H54 (cell line): ENCODE measurements at regions not wholly inside any gene's neighbourhood (a gene's known extent, or its start where the extent isn't known, plus 50 kb on each side); places are given as distances from the start of the nearest gene placed in this dataset.

Experiments used
- DNase-seq: peaks from one replicate; pipeline ENCODE4 v3.0.0; 2011; ENCODE audit warnings: low spot score, mixed read lengths; ENCODE audit not compliant: insufficient read length
- FAIRE-seq: peaks from 3 replicates; lab custom pipeline; 2011; peaks lifted over from hg19 to GRCh38; lab: Jason Lieb, UNC
- POLR2A ChIP-seq: IDR thresholded peaks from 2 replicates; pipeline ENCODE4 v1.6.1; 2011; ENCODE audit warnings: low read depth, mild to moderate bottlenecking, low read length

GRCh38 chr10:117929327-117930067, 117.2 kb downstream of the RAB11FIP2 start:
- FAIRE-seq (no peak), DNase-seq (no peak)
- no peak for TF ChIP-seq POLR2A

- no peak for DNase-seq
- TF ChIP-seq POLR2A, result no peak
- FAIRE-seq, result no peak
Measured at GRCh38 chr10:117931078-117931477, 115.7 kb downstream of the RAB11FIP2 start.

DNA sequence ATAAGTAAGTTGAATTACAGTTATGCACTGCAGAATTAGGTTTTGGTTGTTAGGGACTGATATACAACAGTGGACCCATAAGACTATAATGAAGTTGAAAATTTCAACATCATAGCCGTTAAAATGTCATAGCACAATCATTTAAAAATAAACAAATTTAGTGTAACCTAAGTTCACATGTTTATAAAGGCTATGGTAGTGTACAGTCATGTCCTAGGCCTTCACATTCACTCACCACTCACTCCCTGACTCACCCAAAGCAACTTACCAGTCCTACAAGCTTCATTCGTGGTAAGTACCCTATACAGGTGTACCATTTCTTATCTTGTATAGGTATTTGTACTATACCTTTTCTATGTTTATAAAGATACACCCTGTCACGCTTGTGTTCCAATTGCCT, 113.7 kb downstream of the RAB11FIP2 start:
- FAIRE-seq (no peak), DNase-seq (no peak)
- no peak for TF ChIP-seq POLR2A

DNA sequence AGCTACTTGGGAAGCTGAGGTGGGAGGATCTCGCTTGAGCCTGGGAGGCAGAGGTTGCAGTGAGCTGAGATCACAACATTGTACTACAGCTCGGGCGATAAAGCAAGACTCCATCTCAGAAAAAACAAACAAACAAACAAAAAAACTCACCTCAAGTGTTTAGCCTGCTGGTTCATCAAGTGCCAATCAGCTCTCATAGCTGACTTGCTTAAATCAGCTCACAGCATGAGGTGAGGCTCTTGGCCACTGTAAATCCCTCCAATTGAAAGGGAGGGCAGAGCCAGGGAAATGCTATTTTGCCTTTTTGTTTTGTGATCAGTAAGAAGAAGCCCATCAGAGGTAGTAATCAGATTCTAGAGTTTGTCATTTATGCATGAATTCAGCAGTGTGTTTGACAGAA, 112.3 kb downstream of the RAB11FIP2 start:
- DNase-seq (no peak), FAIRE-seq (no peak)
- no peak for TF ChIP-seq POLR2A

DNA sequence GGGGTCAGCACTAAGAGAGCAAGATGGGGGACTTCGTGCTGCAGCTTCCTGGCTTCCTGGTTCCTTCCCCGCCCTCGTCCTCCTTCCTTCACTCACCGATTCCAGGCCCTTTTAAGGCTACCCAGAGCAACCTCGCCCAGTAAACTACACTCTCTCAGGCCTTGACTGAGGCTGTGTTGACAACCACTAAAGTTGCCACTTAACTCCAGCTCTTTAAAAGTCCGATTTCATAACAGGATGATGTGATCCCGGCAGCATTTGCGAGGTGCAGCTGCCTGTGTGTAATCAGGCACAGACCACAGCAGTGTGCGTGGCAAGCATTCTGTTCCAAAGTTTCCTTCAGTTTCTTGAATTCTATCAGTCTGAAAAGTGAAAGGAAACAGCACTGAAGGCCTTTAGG, 110.6 kb downstream of the RAB11FIP2 start:
- TF ChIP-seq POLR2A, result no peak
- DNase-seq (no peak), FAIRE-seq (no peak)

DNA sequence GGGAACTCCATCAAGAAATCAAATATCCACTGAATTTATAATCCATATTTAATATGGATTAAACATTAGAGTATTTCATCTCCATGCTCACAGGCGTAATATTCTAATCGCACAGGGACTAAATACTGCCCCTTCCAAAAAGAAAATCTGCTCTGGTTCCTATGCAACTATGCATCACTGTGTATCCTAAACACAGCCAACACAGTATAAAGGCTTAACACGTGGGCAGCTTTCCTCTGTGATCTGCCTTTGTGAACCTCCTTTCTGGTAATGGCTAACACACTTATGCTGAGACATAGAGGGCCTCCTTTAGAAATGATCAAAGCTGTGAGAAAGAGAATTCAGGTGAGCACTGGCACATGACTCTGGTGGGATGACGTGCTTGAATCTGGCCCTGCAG, 110.2 kb downstream of the RAB11FIP2 start:
- no peak for TF ChIP-seq POLR2A
- no peak for DNase-seq
- FAIRE-seq, result no peak

DNA sequence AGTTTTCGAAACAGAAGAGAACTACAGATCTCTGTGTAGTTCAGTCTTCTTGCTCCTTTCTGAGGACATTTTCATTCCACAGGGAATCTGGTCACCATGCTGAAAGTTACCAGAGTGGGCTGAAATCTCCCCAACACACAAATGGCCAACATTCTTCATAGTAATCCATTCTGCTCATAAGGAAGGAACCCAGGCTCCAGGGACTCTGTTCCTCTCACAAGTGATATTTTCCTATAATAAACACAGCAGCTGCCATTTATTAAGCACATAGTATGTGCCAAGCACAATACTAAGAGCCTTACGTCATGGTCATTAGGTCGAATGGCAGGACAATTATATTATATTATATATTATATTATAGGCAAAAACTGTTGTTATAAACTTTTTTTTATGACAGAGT, 109.8 kb downstream of the RAB11FIP2 start:
- FAIRE-seq (no peak), DNase-seq (no peak)

DNA sequence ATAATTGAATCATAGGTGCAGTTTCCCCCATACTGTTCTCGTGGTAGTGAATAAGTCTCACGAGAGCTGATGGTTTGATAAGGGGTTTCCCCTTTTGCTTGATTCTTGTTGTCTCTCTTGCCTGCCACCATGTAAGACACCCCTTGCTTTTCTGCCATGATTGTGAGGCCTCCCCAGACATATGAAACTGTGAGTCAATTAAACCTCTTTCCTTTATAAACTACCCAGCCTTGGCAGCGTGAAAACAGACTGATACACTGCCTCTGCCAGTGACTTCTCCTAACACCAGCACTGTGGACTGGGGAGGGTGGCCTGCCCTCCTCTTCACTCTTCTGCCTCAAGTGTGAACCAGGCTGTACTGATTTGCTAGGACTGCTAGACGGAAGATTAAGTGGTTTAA, 108.6 kb downstream of the RAB11FIP2 start:
- TF ChIP-seq POLR2A, result no peak
- no peak for DNase-seq
- FAIRE-seq, result no peak

More for the DNA sequence above, 109.8 kb downstream of the RAB11FIP2 start:
- no peak for TF ChIP-seq POLR2A

DNA sequence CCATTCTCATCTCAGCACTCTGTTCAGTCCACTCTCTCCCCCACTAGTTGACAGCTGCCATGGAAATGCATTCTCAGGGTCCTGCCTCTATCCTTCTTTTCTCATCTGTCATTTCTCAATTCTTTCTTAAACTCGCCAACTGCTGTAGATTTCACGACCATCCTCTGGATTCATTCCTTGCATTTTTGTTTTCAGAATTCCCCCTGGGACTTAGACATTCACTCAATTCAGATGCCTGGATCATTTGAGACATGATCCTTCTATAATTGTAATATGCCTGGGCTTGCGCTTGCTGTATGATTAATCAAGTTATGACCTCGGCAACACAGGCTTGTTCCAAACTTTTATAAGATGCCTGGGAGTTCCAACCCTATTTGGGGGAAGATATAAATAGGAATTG, 104.5 kb downstream of the RAB11FIP2 start:
- FAIRE-seq, result no peak
- no peak for TF ChIP-seq POLR2A
- DNase-seq, result no peak

DNA sequence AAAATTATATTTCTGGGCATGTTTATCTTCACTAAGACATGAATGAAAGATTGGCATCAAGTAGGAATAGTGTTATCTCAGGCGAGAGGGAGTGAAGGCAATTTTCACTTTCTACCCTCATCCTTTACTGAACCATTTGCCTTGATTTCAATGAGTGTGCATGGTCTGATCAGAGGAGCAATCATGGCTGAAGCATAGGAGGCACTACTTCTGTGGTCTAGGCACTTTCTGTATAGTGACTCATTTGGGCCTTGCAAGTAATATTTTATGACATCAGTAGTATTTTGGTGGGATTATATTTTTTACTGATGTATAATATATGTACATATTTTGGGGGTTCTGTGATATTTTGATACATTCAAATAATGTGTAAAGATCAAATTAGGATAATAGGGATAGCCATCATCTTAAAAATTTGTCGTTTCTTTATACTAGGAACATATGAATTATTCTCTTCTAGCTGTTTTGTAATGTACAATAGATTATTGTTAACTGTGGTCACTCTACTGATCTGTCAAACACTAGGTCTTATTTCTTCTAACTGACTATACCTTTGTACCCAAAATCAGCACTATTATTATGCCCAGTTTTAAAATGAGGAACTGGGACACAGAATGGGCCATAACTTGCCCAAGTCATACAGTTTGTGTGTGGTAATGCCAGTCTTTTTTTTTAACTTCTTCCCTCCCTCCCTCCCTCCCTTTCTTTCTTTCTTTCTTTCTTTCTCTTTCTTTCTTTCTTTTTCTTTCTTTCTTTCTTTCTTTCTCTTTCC, 101.9 kb downstream of the RAB11FIP2 start:
- FAIRE-seq (no peak), DNase-seq (no peak)
- TF ChIP-seq POLR2A, result no peak

DNA sequence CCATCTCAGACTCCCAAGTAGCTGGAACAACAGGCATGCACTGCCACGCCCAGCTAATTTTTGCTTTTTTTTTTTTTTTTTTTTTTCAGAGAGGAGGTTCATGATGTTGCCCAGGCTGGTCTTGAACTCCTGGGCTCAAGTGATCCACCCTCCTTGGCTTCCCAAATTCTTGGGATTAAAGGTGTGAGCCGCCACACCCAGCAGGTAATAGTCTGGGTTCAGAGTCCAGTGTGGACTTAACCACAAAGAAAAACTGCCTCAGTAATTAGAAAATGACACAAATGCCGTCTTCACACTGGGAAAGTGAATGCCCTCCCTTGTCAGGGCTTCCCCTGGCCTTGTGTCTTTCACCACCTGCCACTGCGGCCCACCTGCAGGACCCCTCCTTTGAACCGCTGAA, 101.1 kb downstream of the RAB11FIP2 start:
- no peak for DNase-seq
- FAIRE-seq, result no peak
- TF ChIP-seq POLR2A, result no peak

- peak; percentile 13 for DNase-seq
- TF ChIP-seq POLR2A, result no peak
- no peak for FAIRE-seq
Measured at GRCh38 chr10:117946525-117947070, 100.1 kb downstream of the RAB11FIP2 start.

DNA sequence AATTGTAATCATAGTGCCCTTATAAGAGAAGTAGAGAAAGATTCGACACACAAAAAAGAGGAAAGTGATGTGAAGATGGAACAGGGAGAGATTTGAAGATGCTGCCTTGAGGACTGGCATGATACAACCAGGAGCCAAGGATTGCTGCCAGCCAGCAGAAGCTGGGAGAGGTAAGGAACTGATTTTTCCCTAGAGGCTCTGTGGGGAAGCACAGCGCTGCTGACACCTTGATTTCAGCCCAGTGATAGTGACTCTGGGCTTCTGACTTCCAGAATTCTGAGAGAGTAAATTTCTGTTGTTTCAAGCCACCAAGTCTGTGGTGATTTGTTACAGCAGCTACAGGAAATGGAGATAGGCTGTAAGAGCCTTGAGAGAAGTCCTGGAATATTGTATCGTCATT, 98.2 kb downstream of the RAB11FIP2 start:
- FAIRE-seq (no peak), DNase-seq (no peak)
- TF ChIP-seq POLR2A, result no peak

DNA sequence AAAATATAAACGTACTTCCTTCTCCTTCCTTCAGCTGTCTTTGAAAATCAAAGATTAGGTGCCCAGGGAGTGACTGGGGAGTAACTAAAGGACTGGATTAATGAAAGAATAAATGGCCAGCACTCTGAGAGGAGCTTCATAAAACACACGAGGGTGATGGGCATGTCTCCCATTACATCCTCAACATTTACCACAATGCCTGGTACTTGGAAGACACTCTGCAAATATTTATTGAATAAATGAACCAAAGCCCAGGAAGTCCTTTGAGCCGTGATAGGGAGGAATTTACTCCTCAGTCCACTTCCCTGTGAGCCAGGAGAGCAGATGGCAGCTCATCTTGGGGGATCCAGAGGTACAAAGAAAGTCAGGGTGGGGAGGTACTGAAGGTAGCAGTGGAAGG, 96.3 kb downstream of the RAB11FIP2 start:
- FAIRE-seq, result no peak
- no peak for TF ChIP-seq POLR2A

More for the DNA sequence above, 96.3 kb downstream of the RAB11FIP2 start:
- DNase-seq, result no peak
